HG03103 (cell line): ENCODE measurements at regions not wholly inside any gene's neighbourhood (a gene's known extent, or its start where the extent isn't known, plus 50 kb on each side); places are given as distances from the start of the nearest gene placed in this dataset.

Source experiments
- ATAC-seq: cut with Tn5 transposase; IDR thresholded peaks from one replicate; pipeline ENCODE4 v1.9.1; 2021; ENCODE audit warnings: low read depth; ENCODE audit not compliant: unreplicated experiment

DNA sequence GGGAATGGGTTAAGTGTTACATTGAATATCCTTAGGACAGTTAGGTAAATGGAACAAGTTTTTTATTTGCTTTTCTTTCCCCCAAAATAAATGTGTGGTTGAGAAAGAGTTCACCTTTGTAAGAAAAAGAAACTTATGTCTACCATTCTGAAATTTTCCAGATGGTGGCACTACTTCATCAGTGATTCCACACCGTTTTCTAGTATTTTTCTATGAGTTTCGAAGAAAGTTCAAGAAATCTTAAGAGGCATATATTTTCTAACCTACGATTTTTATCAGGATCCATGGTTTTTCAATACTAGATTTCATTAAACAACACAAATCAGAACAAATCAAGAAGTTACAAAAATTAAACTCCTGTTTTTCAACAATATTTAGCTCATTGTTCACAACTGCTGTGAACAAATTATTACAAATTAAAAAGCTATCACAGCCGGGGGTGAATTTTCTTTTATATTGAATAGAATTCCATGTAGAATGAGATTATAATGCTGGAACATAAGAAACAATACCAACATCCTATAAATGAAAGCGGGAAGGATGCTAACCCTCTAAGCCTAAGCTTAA, 163.1 kb upstream of the NPVF start:
- ATAC-seq, result no peak

GRCh38 chr7:25391961-25392587, 163.8 kb upstream of the NPVF start:
- ATAC-seq, result no peak

GRCh38 chr7:25392588-25393338, 164.5 kb upstream of the NPVF start:
- ATAC-seq, result no peak

DNA sequence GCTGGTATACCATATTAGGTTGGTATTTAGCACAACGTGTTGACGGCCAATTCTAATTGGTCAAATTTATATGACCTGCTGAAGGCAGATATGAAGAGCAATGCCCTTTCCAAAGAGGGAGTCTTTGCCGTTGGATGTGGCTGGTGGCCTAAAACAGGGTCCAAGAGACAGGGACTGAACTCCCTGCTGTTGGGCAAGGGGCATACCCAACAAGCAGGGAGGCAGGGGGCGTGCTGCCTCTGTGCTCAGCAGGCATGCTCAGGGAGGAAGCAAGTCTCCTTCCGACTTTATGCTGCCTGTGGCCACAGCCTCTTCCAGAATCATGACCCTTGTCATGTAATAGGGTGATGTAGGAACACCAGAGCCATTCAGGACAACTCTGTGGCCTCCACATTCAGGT, 167.7 kb upstream of the NPVF start:
- no peak for ATAC-seq

GRCh38 chr7:25396668-25397067, 168.4 kb upstream of the NPVF start:
- no peak for ATAC-seq

GRCh38 chr7:25398418-25398817, 170.1 kb upstream of the NPVF start:
- no peak for ATAC-seq

DNA sequence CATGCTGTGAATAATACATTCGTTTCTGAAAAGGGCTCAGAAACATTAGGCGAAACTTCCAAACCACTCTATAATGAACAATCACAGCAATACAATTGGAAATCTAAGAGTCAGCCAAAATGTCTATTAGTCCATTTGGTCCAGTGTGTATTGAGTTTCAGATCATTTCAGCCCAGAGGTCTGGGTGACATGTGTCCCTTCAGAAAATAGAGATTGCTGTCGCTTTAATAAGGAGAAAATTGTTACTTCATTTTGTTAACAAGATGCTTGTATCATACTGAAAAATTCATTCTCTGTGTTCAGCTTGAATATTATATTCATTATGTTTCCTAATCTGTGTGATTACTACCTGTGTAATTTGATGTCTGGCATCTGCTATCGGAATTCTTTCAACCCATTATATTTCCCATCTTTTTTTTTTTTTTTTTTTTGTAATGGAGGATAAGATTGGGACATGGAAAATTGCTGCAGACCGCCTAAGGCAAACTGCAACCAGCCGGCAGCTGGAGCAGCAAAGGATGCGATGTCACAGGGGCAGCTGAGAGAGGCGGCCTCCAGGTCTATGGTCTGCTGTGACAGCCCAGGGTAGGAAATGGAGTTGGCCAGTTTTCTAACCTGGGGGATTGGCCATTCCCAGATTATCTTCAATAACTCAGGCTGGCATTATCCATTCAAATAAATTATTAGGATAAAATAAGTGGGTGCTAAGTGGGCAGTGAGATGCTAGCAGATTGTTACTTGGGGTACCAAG, 170.9 kb upstream of the NPVF start:
- no peak for ATAC-seq

DNA sequence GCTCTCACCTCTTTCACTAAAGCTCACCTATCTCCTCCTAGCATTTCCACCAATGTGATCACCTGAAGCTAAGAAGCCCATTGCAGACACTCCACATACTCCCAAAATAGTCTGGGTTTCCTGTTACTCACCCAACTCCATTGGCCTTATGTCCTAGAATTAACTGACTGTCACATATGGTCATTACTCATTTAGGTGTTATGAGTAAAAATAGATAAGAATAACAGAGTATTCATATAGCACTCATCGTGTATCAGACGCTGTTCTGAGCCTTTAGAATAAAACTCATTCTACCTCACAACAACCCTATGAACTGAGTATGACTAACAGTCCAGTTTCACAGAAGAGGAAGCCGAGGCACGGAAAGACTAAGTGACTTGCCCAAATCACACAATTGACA, 174.2 kb upstream of the NPVF start:
- no peak for ATAC-seq

GRCh38 chr7:25405736-25406135, 177.4 kb upstream of the NPVF start:
- ATAC-seq, result no peak

DNA sequence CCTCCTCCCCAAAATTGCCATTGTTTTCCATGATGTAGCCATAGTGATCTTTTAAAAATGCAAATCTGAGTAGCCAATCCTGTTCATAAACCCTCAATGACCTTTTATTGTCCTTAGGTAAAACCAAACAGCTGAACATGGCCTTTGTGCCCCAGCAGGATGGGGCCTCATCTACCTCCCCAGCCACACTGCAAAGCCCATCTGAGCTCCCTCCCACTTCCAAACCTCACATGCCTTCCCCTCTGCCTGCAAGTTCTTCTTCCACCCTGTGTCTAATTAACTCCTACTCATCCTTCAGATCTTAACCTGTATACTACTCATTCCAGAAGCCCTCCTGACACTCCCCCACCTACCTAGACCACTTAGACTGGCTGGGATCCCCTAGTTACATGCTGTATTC, 178.8 kb upstream of the NPVF start:
- no peak for ATAC-seq

GRCh38 chr7:25408012-25408687, 179.9 kb upstream of the NPVF start:
- ATAC-seq, result no peak

DNA sequence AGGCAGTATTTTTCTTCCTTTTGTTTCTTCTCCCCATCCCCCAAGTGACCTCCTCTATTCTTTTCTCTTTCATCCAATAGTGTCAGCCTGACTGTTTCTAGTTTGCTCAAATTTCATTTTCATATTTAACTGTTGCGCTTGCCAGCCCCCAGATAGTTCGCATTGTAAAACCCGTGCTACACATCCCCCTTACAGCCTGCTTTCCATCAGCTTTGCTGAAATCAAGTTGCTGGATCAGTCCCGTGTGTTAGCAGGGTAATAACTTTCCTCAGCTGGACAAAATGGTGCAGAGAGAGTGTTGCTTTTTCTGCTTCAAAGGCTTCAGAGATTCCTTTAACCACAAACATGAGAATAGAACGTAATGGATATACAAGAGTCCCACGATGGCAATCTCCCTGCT, 180.6 kb upstream of the NPVF start:
- ATAC-seq, result no peak

DNA sequence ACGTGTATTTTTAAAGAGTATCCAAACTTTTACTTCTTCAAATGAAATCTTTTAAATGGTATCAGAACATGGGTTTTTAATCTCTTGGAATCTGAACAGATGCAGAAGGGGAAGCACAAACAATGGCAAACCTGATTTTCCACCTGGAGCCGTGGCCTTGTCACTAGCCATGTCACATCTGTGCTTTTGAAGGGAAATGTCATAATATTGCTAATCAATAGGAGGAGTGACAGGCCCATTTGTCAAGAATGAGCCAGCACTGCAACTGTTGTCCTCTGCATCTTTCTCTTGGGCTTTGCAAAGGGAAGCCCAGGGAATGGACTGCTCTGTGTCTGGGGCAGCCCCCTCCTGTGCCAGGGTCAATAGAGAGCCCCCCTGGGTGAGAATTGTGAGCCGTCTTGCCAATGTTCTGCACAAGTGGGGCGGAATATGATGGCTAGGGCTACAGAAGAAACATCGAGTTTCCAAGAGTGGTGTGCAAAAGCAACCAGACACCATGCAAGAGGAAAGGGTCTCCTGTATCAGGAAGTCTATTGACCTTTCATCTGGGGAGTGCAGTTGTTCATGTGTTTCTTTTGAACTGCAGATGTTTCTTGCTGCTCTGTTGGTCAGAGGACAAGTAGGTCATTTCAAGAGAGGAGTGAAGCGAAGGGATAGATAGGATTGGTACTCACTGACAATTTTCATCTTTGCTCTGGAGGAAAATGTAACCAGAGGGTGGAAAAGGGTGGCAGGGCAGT, 181.8 kb upstream of the NPVF start:
- no peak for ATAC-seq

DNA sequence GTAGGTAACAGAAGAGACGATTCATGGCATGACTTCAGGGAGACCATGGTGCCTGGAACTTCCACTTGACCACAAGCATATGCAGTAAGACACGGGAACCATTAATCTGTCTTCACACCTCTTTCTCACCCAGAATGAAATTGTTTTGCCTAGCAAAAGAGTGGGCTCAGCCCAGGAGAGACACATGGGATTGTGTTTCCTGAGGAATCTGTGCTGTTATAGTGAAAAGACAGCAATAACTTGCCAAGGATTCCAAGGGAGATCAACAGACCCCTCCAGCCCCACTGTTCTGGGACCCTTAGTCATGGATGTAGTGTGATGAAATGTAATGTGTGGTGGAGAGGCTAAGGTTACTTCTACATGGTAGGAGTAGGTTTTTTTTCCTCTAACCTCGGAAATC, 192.5 kb upstream of the NPVF start:
- no peak for ATAC-seq

GRCh38 chr7:25424113-25424512, 195.8 kb upstream of the NPVF start:
- ATAC-seq, result no peak

DNA sequence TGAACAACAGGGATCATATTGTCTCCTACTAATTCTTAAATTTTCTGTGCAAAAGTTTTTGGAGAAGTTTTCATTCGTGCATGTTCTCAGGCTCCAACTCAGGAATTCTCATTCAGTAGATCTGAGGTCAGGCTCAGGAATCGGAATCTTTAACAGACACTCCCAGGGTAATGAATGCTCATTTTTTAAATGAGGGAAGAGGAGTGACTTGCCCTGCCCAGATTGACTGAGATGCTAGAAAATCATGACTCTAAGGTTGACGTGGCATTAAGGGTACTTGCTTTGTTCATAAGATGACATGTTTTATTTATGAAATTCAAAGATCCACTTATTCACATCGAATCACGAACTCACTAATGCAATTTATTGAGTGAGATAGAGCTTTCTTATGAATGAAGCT, 196.6 kb upstream of the NPVF start:
- ATAC-seq, result no peak

- ATAC-seq, result no peak
Measured at GRCh38 chr7:25427721-25428120, 199.4 kb upstream of the NPVF start.

DNA sequence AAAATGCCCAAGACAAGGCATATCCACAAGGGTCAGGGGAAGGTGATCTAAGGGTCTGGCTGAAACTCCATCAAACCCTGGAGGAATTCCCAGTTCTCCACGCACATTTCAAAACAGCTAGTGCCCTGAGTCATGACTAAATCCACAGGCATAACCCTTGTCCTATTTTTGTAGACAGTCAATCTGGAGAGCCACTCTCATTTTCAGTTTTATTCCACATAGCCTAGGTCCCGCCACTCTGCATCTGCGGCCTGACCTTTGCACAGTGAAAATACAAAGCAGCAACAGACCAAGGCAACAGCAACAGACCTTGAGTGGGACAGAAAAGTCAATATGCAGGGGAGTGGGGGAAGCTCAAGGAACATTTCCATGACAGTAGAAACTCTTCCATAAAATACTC, 201.4 kb upstream of the NPVF start:
- ATAC-seq, result no peak

DNA sequence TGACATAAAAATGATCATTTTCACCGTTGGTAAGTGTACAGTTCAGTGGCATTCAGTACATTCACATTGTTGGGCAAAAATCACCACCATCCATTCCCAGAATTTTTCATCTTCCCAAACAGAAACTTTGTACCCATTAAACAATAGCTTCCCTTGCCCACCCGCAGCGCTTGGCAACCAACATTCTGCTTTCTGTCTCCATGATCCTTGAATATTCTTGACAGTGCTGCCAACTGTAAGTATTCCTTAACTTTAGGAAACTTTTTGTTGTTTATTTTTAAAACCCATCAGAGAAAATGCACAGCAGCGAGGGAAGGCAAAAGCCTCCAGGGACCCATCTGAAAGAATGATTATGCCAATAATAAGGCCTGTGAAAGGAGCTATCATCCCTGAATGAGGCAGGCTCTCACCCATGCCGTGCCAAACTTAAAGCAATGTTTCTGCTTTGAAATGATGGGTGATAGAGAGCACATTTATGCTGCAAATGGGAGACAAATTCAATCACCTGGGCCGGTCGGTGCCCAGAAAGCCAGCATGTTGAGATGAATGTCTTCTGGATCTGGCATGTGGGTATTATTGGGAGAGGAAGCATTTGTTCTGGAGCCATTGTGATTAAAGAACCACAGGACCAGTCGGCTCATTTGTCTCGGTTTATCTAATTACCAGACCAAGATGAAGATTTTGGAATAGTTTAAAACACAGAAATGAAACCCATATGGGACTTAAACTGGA, 202.1 kb upstream of the NPVF start:
- no peak for ATAC-seq
